ENCODE measurements at regions not wholly inside any gene's neighbourhood (a gene's known extent, or its start where the extent isn't known, plus 50 kb on each side); places are given as distances from the start of the nearest gene placed in this dataset.
"Not testable (repeated sequence)": the region's sequence is repeated elsewhere in the genome, so short reads cannot be mapped to it uniquely, and the experiment has no call there.

GRCh38 chr16:16593156-16593863, 214.4 kb downstream of the NPIPA7 start:
- H3K4me1 ChIP-seq; H3K4me3 ChIP-seq; H3K27me3 ChIP-seq; intact Hi-C loops (cut with DNase I); H3K36me3 ChIP-seq; DNase-seq; H3K27ac ChIP-seq; H3K9me3 ChIP-seq: not testable (repeated sequence)
- 13 to 22% methylated on average over 6 to 12 of the region's 19 CpGs for WGBS, 2 donors
- TF ChIP-seq CTCF (IDR thresholded peaks at IDR 0.05): peak in 5 of 6 experiments; percentile 50 to 65 (median 55)

GRCh38 chr16:16595029-16595718, 216.2 kb downstream of the NPIPA7 start:
- DNase-seq; H3K9me3 ChIP-seq; intact Hi-C loops (cut with DNase I); H3K27me3 ChIP-seq; H3K36me3 ChIP-seq; H3K4me3 ChIP-seq; H3K27ac ChIP-seq; H3K4me1 ChIP-seq: not testable (repeated sequence)
- 80% methylated on average over 1 of the region's 10 CpGs; no CpG with 5 or more reads in 1 of the 2 donors for WGBS, 2 donors

GRCh38 chr16:16601239-16601638, 222.3 kb downstream of the NPIPA7 start:
- H3K36me3 ChIP-seq; DNase-seq; intact Hi-C loops (cut with DNase I); H3K9me3 ChIP-seq; H3K4me1 ChIP-seq; H3K27me3 ChIP-seq; H3K27ac ChIP-seq; H3K4me3 ChIP-seq: not testable (repeated sequence)
- WGBS, 2 donors: 60 to 71% methylated on average over 2 to 3 of the region's 4 CpGs

- 23 to 60% methylated on average over 1 to 2 of the region's 8 CpGs for WGBS, 2 donors
- H3K9me3 ChIP-seq; H3K4me3 ChIP-seq; H3K27ac ChIP-seq; H3K27me3 ChIP-seq; DNase-seq; intact Hi-C loops (cut with DNase I); H3K4me1 ChIP-seq; H3K36me3 ChIP-seq: not testable (repeated sequence)
These were observed 228.6 kb downstream of the NPIPA7 start for GRCh38 chr16:16607401-16608082.

GRCh38 chr16:16609627-16610026, 230.7 kb downstream of the NPIPA7 start:
- intact Hi-C loops (cut with DNase I); H3K27ac ChIP-seq; H3K9me3 ChIP-seq; H3K27me3 ChIP-seq; H3K4me1 ChIP-seq; H3K36me3 ChIP-seq; DNase-seq; H3K4me3 ChIP-seq: not testable (repeated sequence)
- WGBS, 2 donors: 57 to 62% methylated on average over 6 of the region's 6 CpGs

GRCh38 chr16:16610389-16610967, 231.5 kb downstream of the NPIPA7 start:
- DNase-seq; H3K9me3 ChIP-seq; H3K27ac ChIP-seq; H3K4me1 ChIP-seq; H3K4me3 ChIP-seq; H3K27me3 ChIP-seq; H3K36me3 ChIP-seq; intact Hi-C loops (cut with DNase I): not testable (repeated sequence)
- 40 to 46% methylated on average over 1 to 3 of the region's 10 CpGs for WGBS, 2 donors

GRCh38 chr16:16613212-16613611, 234.3 kb downstream of the NPIPA7 start:
- intact Hi-C loops (cut with DNase I); H3K27me3 ChIP-seq; H3K9me3 ChIP-seq; H3K4me1 ChIP-seq; DNase-seq; H3K4me3 ChIP-seq; H3K27ac ChIP-seq; H3K36me3 ChIP-seq: not testable (repeated sequence)
- no CpG with 5 or more reads among the region's 4 CpGs for WGBS, 2 donors

GRCh38 chr16:16614484-16614883, 235.5 kb downstream of the NPIPA7 start:
- H3K27me3 ChIP-seq; H3K36me3 ChIP-seq; H3K4me1 ChIP-seq; H3K4me3 ChIP-seq; DNase-seq; H3K9me3 ChIP-seq; intact Hi-C loops (cut with DNase I); H3K27ac ChIP-seq: not testable (repeated sequence)
- WGBS, 2 donors: 64 to 72% methylated on average over 4 to 6 of the region's 6 CpGs

GRCh38 chr16:16618963-16619465, 240.1 kb downstream of the NPIPA7 start:
- not testable (repeated sequence) for DNase-seq

GRCh38 chr16:16624367-16624766, 245.4 kb downstream of the NPIPA7 start:
- intact Hi-C loops (cut with DNase I); DNase-seq; H3K4me1 ChIP-seq; H3K27ac ChIP-seq; H3K27me3 ChIP-seq; H3K4me3 ChIP-seq; H3K36me3 ChIP-seq; H3K9me3 ChIP-seq: not testable (repeated sequence)
- WGBS, 2 donors: 29 to 38% methylated on average over 1 of the region's 3 CpGs

More at GRCh38 chr16:16618963-16619465, 240.1 kb downstream of the NPIPA7 start:
- H3K4me1 ChIP-seq; H3K4me3 ChIP-seq; H3K27ac ChIP-seq; H3K36me3 ChIP-seq; H3K27me3 ChIP-seq; H3K9me3 ChIP-seq; intact Hi-C loops (cut with DNase I): not testable (repeated sequence)
- no CpG with 5 or more reads among the region's 33 CpGs for WGBS, 2 donors

- H3K4me1 ChIP-seq; H3K36me3 ChIP-seq; DNase-seq; H3K9me3 ChIP-seq; intact Hi-C loops (cut with DNase I); H3K27me3 ChIP-seq; H3K27ac ChIP-seq; H3K4me3 ChIP-seq: not testable (repeated sequence)
- WGBS, 2 donors: 78% methylated on average over 1 of the region's 2 CpGs; no CpG with 5 or more reads in 1 of the 2 donors
These were observed 246.2 kb downstream of the NPIPA7 start for GRCh38 chr16:16625140-16625539.

Data from esophagus squamous epithelium (tissue), 5 donors.